ENCODE measurements at regions not wholly inside any gene's neighbourhood (a gene's known extent, or its start where the extent isn't known, plus 50 kb on each side); places are given as distances from the start of the nearest gene placed in this dataset.

GRCh38 chr4:181647396-181648147 lies 595.6 kb upstream of the TENM3 start:
- intact Hi-C loops (cut with DNase I; ENCODE audit: low total_unique reads): no loop called here
- no peak for DNase-seq (ENCODE audit: low spot score in 2 of 2)
- TF ChIP-seq POLR2A (IDR thresholded peaks at IDR 0.05): no peak
- no peak overlapping the region for H3K4me3 ChIP-seq (ENCODE audit: low read depth, poor library complexity, severe bottlenecking)
- 31 to 40% methylated on average over 19 of the region's 19 CpGs for WGBS, 2 donors

- TF ChIP-seq POLR2A (IDR thresholded peaks at IDR 0.05) (no peak), CTCF (IDR thresholded peaks at IDR 0.05) (no peak)
- intact Hi-C loops (cut with DNase I; ENCODE audit: low total_unique reads): no loop called here
- no peak overlapping the region for H3K4me3 ChIP-seq (ENCODE audit: low read depth, poor library complexity, severe bottlenecking)
- DNase-seq (ENCODE audit: low spot score in 2 of 2): no peak
- 51 to 61% methylated on average over 4 of the region's 4 CpGs for WGBS, 2 donors
Observed at GRCh38 chr4:181650033-181650825, 593.0 kb upstream of the TENM3 start.

GRCh38 chr4:181656748-181657147 lies 586.5 kb upstream of the TENM3 start:
- TF ChIP-seq POLR2A (IDR thresholded peaks at IDR 0.05): no peak
- no peak for TF ChIP-seq CTCF (IDR thresholded peaks at IDR 0.05)
- 81 to 84% methylated on average over 5 of the region's 5 CpGs for WGBS, 2 donors
- H3K4me3 ChIP-seq (ENCODE audit: low read depth, poor library complexity, severe bottlenecking): no peak overlapping the region
- intact Hi-C loops (cut with DNase I; ENCODE audit: low total_unique reads): no loop called here
- no peak for DNase-seq (ENCODE audit: low spot score in 2 of 2)

- 68 to 69% methylated on average over 3 of the region's 3 CpGs for WGBS, 2 donors
- H3K4me3 ChIP-seq (ENCODE audit: low read depth, poor library complexity, severe bottlenecking): no peak overlapping the region
- no peak for DNase-seq (ENCODE audit: low spot score in 2 of 2)
- TF ChIP-seq CTCF (IDR thresholded peaks at IDR 0.05): no peak
- TF ChIP-seq POLR2A (IDR thresholded peaks at IDR 0.05): no peak
- intact Hi-C loops (cut with DNase I; ENCODE audit: low total_unique reads): no loop called here
Observed at GRCh38 chr4:181659202-181659601, 584.0 kb upstream of the TENM3 start.

GRCh38 chr4:181659876-181660275 lies 583.3 kb upstream of the TENM3 start:
- no peak overlapping the region for H3K4me3 ChIP-seq (ENCODE audit: low read depth, poor library complexity, severe bottlenecking)
- TF ChIP-seq POLR2A (IDR thresholded peaks at IDR 0.05) (no peak), CTCF (IDR thresholded peaks at IDR 0.05) (no peak)
- 76 to 88% methylated on average over 6 of the region's 6 CpGs for WGBS, 2 donors
- no peak for DNase-seq (ENCODE audit: low spot score in 2 of 2)
- intact Hi-C loops (cut with DNase I; ENCODE audit: low total_unique reads): no loop called here

- 78 to 85% methylated on average over 4 of the region's 4 CpGs for WGBS, 2 donors
- intact Hi-C loops (cut with DNase I; ENCODE audit: low total_unique reads): no loop called here
- no peak overlapping the region for H3K4me3 ChIP-seq (ENCODE audit: low read depth, poor library complexity, severe bottlenecking)
- DNase-seq (ENCODE audit: low spot score in 2 of 2): no peak
- TF ChIP-seq CTCF (IDR thresholded peaks at IDR 0.05) (no peak), POLR2A (IDR thresholded peaks at IDR 0.05) (no peak)
Observed at GRCh38 chr4:181661090-181661489, 582.1 kb upstream of the TENM3 start.
